ENCODE measurements at regions not wholly inside any gene's neighbourhood (a gene's known extent, or its start where the extent isn't known, plus 50 kb on each side); places are given as distances from the start of the nearest gene placed in this dataset.

DNA sequence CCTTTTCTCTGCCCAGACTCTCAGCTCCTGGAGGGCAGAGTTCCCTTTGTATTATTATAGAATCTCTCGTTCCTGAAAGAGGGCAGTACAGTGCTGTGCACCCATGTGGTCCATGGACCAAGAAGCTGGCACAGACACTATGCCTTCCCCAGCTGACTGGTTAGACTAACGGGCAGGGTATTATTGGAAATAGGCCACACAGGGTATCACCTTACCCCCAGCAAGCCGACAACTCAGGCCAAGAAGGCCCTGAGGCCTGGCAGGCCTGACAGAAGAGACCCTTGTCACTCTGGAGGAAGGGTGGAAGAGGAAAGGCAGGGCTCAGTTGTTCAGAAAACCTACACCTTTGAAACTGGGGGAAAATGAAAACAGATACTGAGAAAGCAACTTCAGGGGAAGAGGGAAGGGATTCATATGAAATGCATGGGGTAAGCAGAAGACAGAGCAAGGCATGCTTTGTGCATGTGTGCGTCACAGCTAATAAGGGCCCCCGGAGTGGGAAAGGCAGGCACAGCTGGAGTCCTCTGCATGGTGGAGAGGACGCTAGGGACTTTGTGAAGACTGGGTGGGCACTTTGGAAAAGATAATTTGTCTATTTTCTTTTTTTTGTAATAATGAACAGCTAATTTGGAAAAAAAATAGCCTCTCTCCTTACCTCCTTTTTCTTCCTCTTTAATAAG lies 476.8 kb upstream of the CELF4 start:
- no TSS peak for BruUV-seq (replicated peaks)
- TF ChIP-seq CREB1 (IDR thresholded peaks at IDR 0.05; ENCODE audit: low read depth) (no peak), NBN (IDR thresholded peaks at IDR 0.05) (no peak), CBFB (IDR thresholded peaks at IDR 0.05; ENCODE audit: low read depth) (no peak), CEBPB (IDR thresholded peaks at IDR 0.05; ENCODE audit: borderline replicate concordance in 1 of 2, low read depth in 2 of 2, low read length in 2 of 2) (no peak), SUZ12 (IDR thresholded peaks at IDR 0.05; ENCODE audit: unreplicated experiment) (no peak), CHD2 (IDR thresholded peaks at IDR 0.05; ENCODE audit: borderline replicate concordance, low read depth, low read length) (no peak), SMAD5 (IDR thresholded peaks at IDR 0.05; ENCODE audit: low read depth) (no peak), EZH2 (IDR thresholded peaks at IDR 0.05; ENCODE audit: borderline replicate concordance, control insufficient read depth, low read depth, low read length) (no peak), ESRRA (IDR thresholded peaks at IDR 0.05; ENCODE audit: low read length) (no peak), RB1 (IDR thresholded peaks at IDR 0.05; ENCODE audit: borderline replicate concordance) (no peak), SUPT20H (IDR thresholded peaks at IDR 0.05; ENCODE audit: borderline replicate concordance, control insufficient read depth, low read depth, low read length) (no peak)
- ChIA-PET SMC1A (ENCODE audit: uncharacterized antibody, unreplicated experiment) (no interaction called here), RAD21 (ENCODE audit: unreplicated experiment) (no interaction called here), POLR2A (no interaction called here), CTCF (no interaction called here)
- Histone ChIP-seq H3K79me2 (ENCODE audit: control insufficient read depth, insufficient read depth, low read length) (no peaks in the 10 kb centered on the region), H3K27ac (ENCODE audit: control insufficient read depth, insufficient read depth) (no peak overlapping the region), H3K9me3 (replicated peaks; ENCODE audit: control insufficient read depth, insufficient read depth, low read length) (no peaks in the 10 kb centered on the region), H3K27me3 (replicated peaks in 1 of 2; ENCODE audit: control insufficient read depth in 2 of 2, insufficient read depth in 2 of 2, low read length in 1 of 2) (no peaks in the 10 kb centered on the region), H2AFZ (ENCODE audit: control insufficient read depth, low read depth, low read length) (no peak overlapping the region), H4K20me1 (ENCODE audit: control insufficient read depth, insufficient read depth) (no peaks in the 10 kb centered on the region), H3K36me3 (ENCODE audit: control insufficient read depth in 2 of 2, insufficient read depth in 2 of 2, low read length in 1 of 2) (no peaks in the 10 kb centered on the region), H3K4me2 (ENCODE audit: control insufficient read depth, insufficient read depth) (no peak overlapping the region), H3K4me1 (ENCODE audit: control insufficient read depth, insufficient read depth, low read length) (no peaks in the 10 kb centered on the region), H3K9ac (ENCODE audit: control insufficient read depth, insufficient read depth, low read length) (no peak overlapping the region), H3K4me3 (no peak overlapping the region)
- FAIRE-seq: no peak
- 28% methylated on average over 6 of the region's 6 CpGs for WGBS (ENCODE audit: insufficient coverage, insufficient replicate concordance, low lambda C conversion rate, missing lambda C conversion rate)
- DNase-seq (ENCODE audit: low read depth, low spot score): no peak
- in situ Hi-C loops (cut with MboI): no loop called here
- intact Hi-C loops (cut with micrococcal nuclease; ENCODE audit: unreplicated experiment): no loop called here
- no peak for ATAC-seq

All from GM12878 (cell line).